Right kidney (tissue), 1 donor: ENCODE measurements at regions not wholly inside any gene's neighbourhood (a gene's known extent, or its start where the extent isn't known, plus 50 kb on each side); places are given as distances from the start of the nearest gene placed in this dataset.

ENCODE experiments used
- DNase-seq: peaks from one replicate; pipeline ENCODE4 v3.0.0-alpha.2; 2016

DNA sequence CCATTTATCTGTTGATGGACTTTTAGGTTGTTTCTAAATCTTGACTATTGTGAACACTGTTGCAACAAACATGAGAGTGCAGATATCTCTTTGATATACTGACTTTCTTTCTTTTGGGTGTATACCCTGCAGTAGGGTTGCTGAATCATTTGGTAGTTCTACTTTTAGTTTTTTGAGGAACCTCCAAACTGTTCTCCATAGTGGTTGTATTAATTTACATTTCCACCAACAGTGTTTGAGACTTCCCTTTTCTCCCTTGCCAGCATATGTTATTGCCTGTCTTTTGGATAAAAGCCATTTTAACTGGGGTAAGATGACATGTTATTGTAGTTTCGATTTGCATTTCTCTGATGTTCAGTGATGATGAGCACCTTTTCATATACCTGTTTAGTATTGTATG lies 330.0 kb downstream of the DDX10 start:
- DNase-seq = no peak

DNA sequence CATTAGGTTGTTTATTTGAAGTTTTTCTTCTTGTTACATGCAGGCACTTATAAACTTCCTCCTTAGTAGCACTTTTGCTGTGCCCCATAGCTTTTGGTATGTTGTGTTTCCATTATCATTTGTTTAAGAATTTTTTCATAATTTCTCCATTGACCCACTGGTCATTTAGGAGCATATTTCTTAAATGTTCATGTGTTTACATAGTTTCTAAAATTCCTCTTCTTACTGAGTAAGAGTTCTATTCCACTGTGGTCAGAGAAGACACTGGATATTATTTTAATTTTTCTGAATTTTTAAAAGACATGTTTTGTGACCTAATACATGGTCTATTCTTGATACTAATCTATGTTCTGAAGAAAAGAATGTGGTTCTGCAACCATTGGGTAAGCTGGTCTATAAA lies 333.0 kb downstream of the DDX10 start:
- no peak for DNase-seq

DNA sequence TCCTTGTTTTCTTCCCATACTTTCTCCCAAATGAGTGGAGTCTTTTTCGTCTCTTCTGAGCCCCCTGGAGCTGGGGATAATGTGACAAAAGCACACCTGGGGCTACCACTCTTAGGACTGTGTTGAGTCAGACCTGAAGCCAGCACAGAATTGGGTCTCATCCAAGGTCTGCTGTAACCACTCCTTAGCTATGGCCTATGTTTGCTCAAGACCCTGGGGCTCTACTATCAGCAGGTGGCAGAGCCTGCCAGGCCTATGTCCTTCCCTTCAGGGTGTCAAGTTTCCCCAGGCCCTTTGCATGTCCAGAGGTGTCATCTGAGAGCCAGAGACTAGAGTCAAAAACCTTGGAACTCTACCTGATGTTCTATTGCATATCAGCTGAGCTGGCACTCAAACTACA lies 335.7 kb downstream of the DDX10 start:
- no peak for DNase-seq

DNA sequence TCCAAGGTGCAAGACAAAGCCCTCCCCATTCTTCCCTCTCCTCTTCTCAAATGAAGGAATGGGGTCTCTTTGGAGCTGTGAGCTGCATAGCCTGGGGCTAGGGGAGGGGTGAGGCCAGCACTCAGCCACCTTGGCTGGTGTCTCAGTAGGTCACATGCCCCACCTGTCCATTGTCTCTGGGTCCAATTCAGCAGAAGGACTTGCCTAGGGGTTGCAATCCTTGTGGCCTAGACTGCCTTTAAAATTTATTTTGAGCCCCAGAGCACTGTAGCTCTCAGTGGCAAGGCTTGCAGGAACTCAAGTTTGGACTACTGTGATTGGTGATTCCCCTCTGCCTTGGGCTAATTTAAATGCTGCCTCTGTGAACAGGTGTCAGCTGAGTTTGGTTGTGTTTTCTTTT lies 336.7 kb downstream of the DDX10 start:
- no peak for DNase-seq

DNA sequence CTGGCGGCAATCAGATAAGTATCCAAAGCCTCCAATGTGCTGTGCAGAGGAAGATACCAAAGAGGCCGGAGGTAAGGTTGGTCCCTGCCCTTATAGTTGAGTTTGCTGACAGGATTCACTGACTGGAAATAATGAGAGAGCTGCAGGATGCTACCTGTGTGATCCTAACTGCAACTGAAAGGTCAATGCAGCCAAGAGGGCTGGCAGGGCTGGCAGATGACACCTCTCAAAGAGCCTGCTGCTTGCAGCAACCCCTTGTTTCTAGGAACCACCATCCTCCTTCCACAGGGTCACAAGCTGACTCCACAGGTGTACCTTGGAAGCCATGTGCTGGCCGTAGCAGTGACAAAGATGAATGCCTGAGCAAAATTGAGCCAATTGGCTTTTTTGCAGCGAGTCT lies 348.1 kb downstream of the DDX10 start:
- DNase-seq = no peak

DNA sequence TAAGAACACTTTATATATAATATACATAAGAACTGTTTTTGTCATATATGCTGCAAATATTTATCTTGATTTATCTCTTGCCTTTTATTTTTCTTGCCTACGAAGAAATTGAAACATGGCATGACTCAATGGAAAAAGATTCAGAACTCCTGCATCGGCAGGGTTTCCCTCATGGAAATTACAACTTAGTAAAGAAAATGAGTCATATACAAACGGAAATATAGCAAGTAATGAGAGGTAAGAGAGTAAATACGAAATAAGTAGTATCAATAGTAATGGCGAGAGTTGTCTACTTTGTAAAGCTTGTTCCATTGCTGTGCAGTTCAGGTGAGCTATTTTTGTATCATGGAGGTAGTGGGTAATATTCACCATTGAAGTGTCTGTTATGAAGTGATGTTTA lies 350.4 kb downstream of the DDX10 start:
- DNase-seq = no peak

DNA sequence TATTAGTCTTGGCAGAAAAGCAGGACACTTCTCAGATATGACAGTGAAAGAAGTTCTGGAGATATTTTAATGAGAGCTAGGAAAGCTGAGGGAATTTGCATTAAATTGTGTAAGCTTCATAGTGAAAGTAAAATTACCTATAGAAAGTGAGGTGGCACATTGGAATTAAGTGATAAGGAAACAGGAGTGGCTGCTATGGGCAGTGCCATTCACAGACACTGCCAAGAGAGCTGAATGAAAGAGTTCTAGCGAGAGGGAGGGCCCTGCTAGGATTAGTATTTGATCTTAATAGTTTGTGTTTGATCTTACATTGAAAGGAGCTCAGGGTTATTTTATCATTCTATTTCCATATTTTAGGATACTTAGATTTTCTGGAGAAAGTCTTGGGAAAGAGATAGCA lies 351.9 kb downstream of the DDX10 start:
- DNase-seq = no peak

DNA sequence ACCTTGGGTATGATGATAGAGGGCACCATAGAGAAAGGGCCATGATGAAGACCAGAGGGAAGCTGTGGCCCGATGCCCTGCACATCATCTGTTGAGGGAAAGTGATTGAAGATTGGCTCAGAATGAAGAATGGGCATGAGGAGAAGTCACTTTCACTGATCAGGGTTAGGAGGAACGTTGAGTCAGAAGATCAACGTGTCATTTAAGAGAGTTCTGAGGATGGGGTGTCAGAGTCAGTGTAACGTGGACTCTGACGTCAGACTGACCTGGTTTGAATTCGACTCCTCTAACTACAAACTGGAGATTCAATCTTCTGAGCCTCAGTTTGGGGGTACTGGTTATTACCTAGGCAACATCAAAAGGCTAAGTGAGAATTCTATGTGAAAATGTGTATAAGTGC lies 352.6 kb downstream of the DDX10 start:
- DNase-seq = no peak

DNA sequence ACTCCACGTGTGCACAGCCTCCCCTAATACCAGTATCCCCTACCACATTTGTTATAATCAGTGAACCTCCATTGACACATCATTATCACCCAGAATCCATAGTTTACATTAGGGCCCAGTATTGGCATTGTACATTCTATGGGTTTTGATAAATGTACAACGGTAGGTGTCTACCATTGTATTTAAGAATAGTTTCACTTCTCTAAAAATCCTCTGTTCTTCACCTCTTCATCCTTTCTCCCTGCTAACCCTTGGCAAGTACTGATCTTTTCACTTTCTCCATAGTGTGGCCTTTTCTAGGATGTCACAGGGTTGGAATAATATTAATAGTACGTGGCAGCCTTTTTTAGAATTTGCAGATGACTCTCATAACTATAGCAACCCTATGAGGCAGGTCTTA lies 353.8 kb downstream of the DDX10 start:
- no peak for DNase-seq

DNA sequence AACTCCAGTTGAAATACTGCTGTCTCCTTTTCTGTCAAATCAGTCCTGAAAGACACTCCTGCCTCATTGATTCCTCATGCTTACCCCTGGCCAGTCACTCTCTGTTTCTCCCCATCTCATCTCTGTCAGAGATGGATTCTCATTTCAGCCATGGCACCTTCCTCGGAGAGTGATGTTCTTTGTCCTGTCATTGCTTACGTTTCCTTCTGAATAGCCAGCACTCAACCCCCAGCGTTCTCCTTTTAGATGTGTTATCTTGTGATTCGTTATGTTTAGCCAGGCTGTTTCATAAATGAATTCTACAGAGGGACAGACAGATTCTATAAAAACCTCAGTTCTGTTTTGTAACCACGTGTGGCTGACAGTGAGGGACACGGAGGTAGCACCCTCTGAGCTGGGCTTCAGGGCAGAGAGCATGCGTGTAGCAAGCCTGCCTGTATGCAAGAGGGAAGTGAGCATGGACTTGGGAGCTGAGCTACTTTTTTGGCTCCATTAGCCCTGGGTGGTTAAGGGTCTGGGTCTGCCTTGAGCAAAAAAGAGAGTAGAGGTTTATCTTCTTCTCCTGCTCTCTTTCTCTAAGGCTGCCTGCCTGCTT lies 354.6 kb downstream of the DDX10 start:
- no peak for DNase-seq

DNA sequence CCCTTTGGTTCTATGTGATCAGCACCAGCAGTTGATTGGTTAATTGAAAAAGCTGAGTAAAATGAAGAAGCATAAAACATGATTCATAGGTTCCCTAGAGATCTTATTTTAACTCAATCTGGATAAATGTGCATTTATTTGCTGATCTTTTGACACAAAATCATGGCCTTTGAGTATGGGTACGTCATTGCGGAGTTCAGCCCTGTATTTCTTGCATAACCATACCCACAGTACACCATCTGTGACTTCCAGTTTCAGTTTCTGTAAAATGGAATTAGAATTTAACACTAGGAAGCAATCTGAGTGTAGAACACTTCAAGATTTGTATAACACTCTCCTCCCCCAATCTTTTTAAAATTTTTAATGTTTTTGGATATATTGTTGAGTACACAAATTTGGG lies 358.2 kb downstream of the DDX10 start:
- no peak for DNase-seq

DNA sequence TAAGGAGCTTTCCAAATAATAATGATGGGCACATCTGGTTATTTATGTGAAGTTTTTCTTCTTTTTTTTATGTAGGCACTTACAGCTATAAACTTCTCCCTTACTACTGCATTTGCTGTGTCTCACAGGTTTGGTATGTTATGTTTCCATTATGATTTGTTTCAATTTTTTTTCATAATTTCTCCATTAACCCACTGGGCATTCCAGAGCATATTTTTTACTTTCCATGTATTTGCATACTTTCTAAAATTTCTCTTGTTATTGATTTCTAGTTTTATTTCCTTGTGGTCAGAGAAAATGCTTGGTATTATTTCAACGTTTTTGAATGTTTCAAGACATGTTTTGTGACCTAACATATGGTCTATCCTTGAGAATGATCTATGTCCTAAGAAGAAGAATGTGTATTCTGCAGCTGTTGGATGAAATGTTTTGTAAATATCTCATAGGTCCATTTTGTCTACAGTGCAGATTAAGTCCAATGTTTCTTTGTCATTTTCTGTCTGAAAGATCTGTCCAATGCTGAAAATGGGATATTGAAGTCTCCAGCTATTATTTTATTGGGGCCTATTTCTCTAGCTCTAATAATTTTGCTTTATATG lies 362.1 kb downstream of the DDX10 start:
- no peak for DNase-seq

DNA sequence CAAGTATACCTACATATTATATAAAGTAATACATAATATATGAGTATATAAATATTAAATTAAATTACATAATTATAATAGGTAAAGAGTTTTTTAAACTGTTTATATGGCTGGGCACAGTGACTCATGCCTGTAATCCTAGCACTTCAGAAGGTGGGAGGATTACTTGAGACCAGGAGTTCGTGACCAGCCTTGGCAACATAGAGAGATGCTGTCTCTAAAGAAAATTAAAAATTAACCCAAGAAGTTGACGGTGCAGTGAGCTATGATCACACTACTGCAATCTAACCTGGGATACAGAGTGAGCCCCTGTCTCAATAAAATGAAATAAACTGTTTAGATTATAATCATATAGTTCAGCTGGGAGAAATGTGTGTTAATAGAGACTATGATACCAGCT lies 363.0 kb downstream of the DDX10 start:
- DNase-seq = no peak

DNA sequence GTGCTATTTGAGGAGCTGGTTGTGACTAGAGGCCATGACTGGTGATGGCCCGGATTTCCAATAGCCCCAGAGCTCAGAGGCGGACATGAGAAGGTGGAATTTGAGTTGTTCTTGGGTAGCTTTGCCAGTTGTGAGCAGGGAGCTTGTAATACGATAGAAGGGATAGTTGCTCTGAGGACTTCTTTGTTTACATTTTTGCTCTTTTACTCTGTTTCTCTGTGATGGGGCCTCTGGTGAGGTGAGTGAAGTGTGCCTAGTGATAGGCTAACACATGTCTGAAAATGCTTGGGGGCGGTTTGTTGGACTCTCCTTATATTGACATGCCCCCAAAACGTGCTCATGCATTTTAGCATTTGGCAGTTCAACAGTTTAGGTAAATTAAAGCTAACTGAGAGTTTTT lies 365.1 kb downstream of the DDX10 start:
- DNase-seq = no peak

DNA sequence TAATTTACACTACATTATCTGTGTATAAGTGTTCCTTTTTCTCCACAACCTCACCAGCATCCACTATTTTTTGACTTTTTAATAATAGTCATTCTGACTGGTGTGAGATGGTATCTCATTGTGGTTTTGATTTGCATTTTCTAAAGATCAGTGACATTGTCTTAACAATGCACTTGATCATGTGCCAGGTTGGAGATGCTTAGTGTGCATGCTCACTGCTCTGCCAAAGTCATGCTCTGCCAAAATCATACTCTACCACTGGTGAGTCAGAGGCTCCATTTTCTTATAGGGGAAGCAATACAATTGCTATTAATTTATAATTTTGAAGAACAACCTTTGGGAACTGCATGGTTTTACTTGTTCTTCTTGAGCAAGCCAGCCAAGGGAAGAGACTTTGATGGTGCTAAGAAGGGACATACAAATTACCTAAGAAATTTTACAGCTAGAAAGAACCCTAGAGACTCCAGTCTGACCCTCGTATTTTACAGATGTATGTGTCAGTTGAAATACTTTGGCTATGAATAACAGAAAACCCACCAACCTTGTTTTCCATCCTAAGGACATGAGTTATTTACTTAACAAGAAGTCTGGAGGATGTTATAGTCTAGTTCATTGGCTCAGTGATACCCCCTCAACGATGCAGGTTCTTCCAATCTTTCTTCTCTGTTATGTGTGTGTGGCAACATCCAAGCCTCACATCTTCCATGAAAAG lies 368.9 kb downstream of the DDX10 start:
- no peak for DNase-seq

DNA sequence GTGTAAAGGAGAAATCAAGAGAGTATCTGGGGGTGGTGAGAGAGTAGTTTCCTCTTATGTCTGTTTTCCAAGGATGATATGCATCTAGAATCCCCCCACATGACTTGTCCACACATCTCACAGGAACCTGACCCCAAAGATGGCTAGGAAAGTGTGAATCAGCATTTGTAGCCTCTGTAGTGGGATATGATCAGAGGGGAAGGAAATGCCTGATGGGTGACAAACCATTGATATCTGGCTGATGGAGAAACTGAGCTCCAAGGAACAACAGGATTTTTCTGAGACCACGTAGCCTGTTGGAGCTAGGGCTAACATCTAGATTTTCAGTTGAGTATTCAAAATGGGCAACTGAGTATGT lies 369.4 kb downstream of the DDX10 start:
- DNase-seq = no peak

DNA sequence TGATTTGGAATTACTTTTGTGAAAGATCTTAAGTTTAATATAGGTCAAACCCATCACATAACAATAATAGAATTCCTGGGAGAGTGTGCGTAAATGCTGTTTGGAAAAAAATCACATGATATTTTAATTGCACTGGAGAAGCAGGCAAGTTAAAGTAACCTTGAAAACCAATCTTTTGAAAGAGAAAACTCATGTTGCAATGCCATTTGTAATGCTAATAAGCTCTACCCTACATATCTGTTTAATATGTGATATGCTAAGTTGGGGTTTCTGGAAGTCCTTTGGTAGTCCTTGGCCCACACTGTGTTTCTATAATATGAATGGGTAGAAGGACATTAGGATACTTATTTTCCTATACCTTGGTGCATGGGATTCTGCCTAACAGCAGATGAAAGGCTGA lies 370.4 kb downstream of the DDX10 start:
- DNase-seq = no peak

DNA sequence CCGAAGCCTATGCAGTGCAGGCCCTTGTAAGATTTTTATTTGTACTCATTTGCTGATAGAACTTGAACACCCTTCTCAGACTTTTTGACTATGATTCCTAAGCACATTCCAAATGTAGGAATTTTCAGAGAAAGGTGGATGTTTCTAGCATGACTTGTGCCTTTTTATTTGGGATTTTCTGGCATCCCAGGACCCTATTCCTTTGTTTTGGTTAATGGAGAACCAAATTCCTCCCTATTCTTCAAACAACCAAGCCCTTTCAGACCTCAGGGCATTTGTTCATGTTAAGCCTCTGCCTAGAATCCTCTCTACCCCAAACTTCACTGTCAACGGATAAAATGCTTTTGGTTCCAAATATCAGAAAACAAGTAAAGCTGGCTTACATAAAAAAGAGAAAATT lies 371.1 kb downstream of the DDX10 start:
- DNase-seq = no peak

DNA sequence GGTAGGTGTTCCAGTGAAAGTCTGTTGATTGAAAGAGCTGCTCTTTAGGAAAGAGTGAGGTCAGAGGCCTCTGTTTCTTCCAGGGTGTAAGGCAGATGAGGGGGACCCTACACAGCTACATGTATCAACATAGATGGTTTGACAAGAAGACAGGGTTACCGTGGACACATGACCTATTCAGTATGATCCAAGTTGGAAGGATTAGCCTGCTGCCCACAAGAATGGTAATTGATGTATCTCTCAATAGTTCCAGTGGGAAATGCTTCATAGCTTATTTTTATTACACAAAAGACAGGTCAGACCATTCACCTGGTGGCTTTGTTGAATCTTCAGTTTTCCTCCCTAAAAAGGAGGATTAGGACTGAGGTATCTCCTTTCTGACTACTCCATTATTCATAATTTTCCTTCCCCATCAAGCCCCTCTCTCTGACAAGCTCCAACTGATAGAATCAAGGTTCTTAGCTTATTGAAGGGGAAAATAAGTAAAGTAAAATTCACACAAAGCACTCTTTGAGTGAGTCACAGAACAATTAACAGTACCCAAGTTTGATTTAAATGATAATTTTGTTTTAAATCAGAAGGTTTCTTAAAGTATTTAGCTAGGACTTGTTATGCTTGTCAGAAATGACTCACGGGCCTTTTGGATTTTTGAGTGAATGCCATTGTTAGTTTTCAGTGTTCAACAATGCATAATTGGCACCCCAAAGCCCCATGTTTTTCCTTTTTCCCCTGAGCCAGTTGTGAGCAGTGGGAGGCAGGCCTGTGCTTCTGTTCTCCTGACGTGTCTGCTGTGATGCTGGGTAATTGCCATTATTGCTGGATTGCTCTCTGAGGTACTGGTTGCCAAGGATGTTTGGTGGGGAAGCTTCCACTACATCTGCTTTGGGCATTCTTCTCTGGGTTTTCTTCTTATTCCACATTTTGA lies 373.2 kb downstream of the DDX10 start:
- no peak for DNase-seq

DNA sequence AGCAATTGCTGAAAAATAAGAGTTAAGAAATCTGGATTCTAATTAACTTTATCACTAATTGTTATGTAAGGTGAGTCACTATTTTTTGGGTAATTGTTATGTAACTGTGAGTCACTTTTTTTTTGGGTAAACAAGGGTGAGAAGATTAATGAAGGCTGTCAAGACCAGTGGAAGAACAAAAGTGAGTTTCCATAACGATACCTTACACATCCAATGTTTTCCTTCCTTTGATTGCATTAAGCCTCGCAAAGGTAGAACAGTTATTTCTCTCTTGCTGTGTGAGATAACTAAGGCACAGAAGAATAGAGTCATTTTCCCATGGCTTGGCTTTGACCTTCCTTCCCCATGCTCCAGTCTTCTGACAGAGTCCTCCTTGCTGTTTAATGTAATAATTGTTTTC lies 374.7 kb downstream of the DDX10 start:
- DNase-seq = no peak

DNA sequence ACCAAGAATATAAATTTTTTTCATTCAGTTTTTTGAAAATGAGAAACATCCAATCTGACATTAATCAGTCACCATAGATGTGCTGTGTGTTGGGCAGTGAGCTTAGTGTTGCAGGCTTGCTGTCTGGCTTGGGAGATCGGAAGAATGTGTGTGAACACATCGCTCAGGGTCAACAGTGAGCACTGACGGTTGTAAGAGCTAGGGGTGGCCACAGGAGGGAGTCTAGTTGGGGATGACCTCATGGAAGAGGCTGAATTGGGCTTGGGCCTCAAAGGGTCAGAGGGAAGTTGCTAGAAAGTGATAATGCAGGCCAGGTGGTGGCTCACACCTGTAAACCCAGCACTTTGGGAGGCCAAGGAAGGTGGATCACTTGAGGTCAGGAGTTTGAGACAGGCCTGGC lies 375.4 kb downstream of the DDX10 start:
- DNase-seq = no peak

DNA sequence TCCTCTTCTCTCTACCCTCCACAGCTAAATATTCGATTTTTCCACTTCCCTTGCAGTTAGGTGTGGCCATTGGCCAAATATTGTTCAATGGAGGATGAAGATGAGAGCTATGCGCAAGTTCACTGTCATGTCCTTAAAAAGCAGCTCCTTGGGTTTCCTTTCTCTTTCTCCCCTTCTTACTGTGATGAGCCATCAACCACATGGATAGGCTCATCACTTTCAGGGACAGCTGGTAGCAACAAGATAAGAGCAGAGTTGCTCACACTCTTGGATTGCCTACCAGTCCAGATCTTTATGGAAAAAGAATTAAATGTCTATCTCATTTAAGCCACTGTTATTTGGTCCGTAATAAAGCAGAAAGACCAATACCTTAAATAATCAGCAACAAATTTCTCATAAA lies 377.0 kb downstream of the DDX10 start:
- DNase-seq = no peak

DNA sequence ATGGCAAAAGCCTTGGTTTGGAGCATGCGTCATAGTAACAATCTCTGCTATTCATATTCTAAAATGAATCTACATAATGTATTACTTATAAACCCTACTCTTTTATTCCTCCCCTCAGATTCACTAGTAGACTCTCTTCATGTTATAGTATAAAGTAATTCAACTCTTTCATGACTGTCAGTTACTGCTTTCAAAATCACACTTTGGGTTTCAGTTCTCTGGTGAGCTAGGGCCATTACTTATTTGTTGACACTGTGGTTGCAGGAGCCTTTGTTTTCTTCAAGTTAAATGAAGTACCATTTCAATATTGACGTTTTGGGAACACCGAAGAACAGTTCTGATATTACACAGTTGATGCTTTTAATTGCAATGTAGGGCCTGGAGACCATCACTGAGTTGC lies 378.4 kb downstream of the DDX10 start:
- no peak for DNase-seq
